Activated CD4-positive, alpha-beta T cell treated with anti-CD3 and anti-CD28 coated beads, Interleukin-2, amount 50 U/mL, for 48 hours (primary cell): ENCODE measurements at regions not wholly inside any gene's neighbourhood (a gene's known extent, or its start where the extent isn't known, plus 50 kb on each side); places are given as distances from the start of the nearest gene placed in this dataset.
A peak's percentile ranks its signal among the peaks of the same experiment; 100 is the strongest.
"Not testable (repeated sequence)": the region's sequence is repeated elsewhere in the genome, so short reads cannot be mapped to it uniquely, and the experiment has no call there.

Source experiments
- DNase-seq, 2 experiments: peaks; one replicate each; pipeline ENCODE4 v3.0.0-alpha.2; 2020

DNA sequence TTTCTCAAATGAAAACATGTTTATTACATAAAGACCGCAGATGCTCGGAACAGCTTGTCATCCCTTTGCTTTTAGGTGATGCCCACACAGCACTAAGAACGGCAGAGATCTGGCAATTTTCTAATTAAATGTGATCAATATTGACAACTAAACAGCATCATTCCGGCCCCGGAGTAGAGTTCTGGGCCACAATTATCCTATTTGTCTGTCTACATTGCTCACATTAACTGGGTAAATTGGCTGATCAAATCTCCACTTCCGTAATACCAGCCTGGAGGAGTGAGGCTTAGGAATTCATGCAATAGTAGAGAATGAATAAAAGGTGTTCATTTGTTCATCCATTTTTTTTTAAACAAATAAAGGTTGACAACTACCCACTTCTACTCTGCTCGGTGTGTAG, 245.1 kb upstream of the C9orf72 start:
- DNase-seq = no peak

DNA sequence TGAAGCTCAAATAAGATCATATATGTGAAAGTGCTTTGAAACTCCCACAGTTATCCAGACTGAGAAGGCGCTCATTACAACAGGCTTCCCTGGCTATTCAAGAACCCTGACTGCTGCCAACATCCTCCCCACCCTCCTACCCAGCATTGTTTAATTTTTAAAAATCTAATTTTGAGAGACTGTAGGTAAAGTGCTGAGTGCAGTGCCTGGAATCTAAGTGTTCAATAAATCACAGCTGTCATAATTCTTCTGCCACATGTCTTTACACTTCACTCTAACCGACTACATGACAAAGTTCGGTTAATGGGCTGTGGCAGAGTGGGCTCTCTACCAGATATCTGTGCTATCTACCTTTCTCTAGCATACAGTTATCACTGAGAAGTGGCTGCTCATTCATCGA, 255.6 kb upstream of the C9orf72 start:
- no peak for DNase-seq

DNA sequence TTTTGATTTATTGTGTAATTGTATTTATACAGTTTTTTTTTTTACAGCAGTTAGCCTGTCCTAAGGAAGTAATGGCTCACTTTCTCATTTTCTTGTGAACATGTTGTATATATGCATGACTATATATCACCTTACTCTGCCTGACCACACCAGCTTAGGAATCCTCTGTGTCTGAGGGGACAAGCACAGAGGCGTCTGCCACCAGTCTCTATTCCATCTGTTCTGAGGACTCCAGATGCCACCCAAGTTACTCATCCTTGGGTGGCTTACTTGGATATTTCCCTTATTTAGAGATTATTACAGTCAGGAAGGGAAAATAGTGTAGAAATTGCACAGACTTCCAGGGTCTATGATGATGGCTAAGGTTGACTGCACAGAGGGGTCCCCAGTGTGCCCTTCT, 256.3 kb upstream of the C9orf72 start:
- no peak for DNase-seq

DNA sequence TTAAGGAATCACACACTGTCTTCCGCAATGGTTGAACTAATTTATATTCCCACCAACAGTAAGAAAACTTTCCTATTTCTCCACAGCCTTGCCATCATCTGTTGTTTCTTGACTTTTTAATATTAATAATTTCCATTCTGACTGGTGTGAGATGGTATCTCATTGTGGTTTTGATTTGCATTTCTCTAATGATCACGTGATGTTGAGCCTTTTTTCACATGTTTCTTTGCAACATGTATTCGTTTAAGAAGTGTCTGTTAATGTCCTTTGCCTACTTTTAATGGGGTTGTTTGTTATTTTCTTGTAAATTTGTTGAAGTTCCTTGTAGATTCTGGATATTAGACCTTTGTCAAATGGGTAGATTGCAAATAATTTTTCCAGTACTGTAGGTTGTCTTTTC, 258.8 kb upstream of the C9orf72 start:
- DNase-seq = not testable (repeated sequence)

DNA sequence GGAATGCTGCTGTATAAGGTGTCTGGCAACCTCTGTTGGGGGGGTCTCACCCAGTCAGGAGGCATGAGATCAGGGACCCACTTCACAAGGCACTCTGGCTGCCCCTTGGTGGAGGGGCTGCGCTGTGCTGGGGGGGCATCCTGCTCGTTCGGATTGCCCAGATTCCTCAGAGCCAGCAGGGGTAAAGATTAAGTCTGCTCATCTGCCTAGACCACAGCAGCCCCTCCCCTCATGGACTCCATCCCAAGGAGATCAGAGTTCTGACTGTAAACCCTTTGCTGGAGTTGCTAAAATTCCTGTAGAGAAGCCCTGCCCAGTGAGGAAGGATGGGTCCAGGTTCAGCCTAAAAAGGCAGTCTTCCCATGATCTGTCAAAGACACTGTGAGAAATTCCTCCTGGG, 262.0 kb upstream of the C9orf72 start:
- DNase-seq = no peak

DNA sequence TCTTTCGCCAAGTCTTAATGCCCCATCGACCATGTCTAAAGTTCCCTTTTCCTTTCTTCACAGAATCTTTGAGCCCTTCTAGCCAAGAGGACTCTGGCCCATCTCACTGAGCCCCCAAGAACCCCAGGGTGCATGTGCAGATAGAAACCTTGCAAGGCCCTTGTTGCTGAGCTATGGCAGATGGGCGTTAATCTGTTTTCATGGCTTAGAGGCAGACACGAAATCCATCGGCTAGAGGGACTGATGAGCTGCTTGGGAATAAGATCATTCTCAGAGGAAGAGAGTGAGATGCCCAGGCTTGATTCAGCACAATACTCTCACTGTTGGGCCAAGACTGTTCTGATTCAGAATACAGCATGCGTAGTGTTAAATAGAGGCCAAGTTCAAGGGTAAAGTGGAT, 262.5 kb upstream of the C9orf72 start:
- DNase-seq = no peak

DNA sequence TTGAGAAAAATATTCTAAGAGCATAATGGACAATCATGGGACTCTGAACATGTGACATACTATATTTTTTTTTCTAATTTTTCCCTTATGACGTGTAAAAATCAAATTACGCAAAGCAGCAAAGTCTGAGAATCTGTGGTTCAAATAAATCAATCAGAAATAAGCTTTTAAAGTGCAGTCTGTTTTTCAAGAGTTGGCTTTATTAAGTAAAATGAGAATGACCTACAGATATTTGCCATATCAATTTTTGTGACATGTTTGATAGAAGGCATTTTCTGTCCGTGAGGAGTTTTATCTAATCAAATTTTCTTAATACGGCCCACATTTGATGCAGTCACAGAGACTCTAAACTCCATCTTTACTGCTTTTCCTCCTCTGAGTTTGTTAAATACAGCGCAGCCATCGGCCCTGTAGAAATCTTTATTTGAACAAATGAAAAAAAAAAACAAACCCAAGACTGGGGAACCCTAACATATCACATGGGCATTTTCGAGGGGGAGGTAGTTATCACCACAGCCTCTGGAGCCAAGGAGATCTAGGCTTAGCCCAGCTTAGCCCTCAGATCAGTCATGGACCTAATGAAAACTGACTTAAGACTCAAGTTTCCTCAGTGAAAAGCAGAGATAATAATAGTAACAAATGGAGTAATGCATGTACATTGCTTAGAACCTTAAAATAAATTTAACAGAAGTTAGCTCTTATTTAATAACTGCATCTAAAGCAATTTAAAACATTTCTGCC, 263.6 kb upstream of the C9orf72 start:
- no peak for DNase-seq

DNA sequence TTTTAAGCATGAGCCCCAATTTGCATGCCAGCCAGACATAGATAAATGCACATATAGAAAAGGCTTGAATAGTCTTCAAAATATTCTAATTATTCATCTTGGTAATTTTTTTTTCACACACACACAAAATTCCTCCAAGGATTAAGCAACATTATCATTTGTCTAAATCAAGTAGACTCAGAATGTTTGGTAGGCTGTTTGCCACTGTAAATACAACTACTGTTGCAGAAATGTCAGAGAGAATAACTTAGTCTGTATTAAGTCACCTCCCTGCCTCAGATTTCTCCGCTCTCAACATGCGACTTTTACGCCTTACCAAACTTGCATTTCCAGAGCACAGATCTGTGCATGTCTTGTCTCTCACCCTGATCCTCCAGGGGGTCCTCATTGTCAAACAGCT, 265.6 kb upstream of the C9orf72 start:
- DNase-seq = no peak

DNA sequence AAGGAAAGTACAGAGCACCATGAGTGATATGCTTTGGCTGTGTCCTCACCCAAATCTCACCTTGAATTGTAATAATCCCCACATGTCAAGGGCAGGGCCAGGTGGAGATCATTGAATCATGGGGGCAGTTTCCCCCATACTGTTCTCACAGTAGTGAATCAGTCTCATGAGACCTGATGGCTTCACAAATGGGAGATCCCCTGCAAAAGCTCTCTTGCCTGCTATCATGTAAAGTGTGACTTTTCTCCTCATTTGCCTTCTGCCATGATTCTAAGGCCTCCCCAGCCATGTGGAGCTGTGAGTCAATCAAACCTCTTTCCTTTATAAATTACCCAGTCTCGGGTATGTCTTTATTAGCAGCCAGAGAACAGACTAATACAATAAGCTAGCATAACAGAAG, 266.5 kb upstream of the C9orf72 start:
- DNase-seq = not testable (repeated sequence)

DNA sequence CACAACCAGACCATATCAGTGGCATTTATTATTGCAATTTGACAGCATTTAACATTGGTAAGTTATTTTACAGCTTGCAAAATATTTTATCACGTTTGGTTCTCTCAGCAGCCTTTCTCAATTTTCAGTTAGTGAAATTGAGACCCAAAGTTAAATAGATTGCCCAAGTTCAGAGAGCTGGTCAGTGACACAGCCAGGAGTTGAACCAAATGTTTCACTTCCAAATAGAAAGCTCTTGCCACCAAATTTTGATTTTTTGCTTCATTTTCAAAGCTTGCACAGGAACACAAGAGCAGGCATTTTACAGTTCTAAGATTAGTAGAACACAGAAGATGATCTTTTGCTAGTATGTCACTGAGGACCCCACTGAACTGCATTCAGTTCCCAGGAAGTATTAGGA, 271.5 kb upstream of the C9orf72 start:
- DNase-seq = no peak

DNA sequence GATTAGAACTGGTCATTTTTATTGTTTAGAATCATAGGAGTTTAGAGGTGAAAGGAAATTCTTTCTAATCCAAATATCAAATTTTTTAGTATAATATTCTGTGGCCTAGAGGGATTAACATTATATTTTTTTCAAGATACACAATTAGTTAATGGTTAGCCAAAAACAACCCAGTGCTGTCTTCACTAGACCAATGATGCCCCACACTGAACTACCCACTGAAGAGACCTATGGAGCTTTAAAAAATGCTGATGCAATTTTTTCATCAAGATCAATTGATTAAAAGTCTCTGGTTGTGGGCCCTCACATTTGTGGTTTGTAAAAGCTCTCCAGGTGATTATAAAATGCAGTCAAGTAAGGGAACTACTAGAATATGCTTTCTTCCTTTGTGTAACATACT, 274.1 kb upstream of the C9orf72 start:
- DNase-seq = no peak

DNA sequence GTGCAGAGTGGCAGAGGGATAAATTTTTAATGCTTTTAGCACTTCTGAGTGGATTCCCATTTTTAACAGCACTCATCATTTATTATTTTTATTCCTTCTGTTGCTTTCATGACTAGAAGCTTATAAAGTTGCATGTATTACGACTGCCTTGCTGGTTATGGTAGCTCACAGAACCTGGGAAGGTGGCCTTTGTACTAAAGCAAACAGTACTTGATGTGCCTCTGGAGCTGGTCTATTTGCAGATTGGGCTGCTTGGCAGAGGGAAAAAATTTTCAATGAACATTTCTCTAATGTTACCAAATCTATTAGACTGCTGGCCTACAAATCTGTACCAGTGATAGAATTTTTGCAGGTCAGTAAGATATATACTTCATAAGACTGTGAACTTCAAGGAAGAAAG, 274.5 kb upstream of the C9orf72 start:
- no peak for DNase-seq

DNA sequence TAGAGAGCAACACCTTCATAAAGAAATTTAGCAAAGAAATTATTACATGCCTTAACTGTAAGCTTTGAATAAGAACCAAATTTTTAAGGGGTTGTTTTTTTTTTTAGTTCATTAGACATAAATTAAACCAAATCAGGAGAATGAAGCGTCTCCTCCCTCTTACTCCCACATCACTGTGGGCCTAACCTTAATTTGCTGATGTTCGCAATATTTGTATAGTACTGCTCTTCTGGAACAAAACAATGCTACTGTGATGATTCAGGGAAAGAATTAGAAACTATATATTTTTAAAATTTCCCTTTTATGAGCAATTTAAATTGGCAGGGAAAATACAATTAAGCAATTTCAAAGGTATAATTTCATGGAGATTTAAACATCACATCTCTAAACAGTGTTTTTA, 275.0 kb upstream of the C9orf72 start:
- no peak for DNase-seq

DNA sequence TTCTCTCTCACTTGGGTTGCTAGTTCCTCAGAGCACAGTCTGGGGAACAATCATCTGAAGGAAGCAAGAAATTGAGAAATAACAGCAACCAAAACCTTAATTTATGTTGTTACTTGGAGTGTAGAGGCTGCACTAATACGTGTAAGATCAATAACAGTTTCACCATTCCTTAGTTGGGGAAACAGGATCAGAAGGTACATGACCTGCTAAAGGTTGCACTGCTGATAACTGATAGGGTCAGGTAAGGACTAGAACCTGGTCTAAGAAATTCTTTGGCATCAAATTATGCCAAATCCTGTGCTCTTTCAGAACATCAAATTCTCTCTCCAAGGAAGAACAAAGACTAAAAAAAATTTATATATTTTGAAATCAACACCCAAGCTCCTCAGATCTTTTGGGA, 278.6 kb upstream of the C9orf72 start:
- DNase-seq = no peak

DNA sequence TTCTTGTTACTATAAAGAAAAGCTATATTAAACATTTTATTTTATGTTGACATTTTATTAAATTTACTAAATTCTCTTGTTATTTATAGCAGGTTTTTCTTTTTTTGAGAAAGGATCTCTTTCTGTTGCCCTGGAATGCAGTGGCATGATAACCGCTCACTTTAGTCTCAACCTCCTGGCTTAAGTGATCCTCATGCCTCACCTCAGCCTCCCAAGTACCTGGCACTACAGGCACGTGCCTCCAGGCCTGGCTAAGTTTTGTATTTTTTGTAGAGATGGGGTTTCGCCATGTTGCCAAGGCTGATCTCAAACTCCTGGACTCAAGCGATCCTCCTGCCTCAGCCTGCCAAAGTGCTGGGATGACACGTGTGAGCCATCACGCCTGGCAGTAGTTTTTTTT, 280.2 kb upstream of the C9orf72 start:
- no peak for DNase-seq

DNA sequence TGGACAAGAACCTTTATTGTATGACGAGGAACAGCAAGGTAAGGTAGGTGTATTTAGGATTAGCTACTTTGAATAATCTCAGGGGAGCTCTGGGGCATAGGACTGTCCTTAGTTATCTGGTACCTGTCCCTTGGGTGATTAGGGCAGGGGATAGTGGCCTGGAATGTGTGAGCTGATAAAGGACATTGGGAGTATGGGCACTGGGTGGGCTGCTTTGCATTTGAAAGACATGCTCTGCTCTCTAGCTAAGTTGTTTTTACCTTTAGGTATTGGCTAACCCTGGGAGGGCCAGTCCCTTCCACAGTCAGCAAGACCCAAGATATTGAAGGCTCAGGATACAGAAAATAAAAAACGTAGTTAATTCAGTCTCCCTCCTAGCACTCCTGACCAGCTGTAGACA, 282.8 kb upstream of the C9orf72 start:
- no peak for DNase-seq

DNA sequence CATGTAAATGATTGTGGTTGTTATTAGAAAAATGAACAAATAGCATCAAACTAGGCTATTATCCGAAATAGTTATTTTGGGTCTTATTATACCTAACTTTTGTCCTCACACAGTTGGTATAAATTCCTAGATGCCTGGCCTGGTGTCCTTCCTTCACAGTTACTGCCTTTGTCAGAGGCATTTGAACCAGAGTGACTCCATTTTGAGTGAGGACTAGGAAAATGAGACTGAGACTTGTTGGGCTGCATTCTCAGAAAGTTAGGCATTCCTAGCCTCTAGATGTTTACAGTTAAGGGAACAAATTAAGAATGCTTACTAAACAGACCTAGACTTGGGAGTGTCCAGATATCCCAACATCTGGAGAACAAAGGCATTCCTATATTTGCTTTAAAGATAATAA, 283.5 kb upstream of the C9orf72 start:
- DNase-seq = no peak

DNA sequence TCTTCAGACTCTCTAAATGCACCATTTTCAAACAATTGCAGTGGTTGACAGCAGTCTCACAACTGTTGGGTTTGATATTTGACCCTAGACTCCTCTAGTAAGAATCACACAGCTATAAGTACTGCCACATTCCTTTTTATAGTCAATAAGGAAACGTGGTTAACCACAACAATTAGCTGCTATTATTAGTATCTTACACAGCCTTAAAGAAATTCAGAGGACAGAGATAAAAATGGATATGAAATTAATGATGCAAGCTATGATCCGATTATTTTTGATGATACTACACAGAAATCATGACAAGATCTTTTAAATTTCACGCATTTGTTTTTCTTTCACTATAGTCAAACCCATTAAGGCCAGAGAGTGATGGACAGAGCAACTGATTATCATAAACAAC, 288.6 kb upstream of the C9orf72 start:
- no peak for DNase-seq

DNA sequence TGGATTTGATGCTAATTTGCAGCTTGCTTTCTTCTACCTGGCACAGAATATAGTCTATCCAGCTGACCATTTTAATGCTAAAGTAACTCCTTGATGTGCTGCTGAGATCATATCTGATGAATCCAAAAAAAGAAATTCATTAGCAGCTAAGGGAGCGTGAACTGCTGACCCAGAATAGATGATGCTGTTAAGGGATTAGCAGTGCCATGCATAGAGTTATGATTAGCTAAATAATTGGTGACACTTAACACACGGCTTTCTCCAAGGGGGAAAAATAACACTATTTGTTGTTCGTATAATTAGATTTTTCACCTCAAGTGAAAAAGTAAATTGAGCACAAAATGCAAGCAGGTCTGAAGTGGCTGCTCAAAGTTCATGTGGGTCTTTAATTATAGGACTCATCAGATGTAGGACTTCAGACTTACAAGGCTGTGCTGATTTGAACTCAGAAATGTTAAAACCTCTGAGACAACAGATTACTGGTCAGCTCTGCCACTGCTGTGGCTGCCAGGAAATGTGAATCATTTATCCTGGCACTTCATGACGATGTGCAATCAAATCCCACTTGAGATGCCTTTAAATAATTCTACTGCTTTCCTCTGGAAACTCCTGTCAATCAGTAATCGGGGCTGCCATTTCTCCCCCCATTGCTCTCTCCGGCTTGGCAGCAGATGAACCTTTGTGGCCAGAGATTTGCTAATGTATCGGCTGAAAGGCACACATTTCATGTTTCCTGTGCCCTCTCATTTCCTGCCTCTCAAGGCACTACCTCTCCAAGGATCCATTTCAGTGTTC, 291.6 kb upstream of the C9orf72 start:
- no peak for DNase-seq

DNA sequence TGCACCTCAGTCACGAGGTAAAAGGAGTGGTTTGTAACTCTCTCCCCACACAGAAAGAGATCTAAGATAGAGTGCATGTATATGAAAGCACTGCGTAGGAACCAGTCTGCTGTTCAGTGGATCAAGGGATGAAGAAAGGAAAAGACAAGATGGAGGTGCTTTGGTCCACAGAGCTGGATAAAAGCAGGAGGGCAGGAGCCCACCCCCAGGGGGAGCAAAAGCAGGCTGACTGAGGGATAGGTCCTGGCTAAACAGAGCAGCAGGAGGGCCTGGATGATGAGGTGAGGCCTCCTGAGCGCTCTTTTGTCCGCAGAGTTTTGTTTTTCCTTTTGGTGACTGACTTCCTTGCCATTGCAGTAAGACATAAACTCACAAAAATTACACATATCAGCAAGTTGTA, 293.5 kb upstream of the C9orf72 start:
- DNase-seq = no peak

DNA sequence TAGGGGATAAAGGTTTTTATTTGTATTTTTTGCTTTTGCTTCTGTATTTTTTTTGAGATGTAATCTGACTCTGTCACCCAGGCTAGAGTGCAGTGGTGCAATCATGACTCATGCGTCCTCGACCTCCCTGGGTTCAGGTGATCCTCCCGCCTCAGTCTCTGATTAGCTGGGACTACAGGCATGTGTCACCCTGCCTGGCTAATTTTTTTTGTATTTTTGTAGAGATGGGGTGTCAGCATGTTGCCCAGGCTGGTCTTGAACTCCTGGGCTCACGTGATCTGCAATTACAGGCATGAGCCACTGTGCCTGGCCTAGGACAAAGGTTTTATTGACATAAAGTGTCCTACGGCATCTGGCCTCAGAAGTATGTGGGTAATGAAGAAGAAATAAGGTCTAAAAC, 297.1 kb upstream of the C9orf72 start:
- DNase-seq = no peak

DNA sequence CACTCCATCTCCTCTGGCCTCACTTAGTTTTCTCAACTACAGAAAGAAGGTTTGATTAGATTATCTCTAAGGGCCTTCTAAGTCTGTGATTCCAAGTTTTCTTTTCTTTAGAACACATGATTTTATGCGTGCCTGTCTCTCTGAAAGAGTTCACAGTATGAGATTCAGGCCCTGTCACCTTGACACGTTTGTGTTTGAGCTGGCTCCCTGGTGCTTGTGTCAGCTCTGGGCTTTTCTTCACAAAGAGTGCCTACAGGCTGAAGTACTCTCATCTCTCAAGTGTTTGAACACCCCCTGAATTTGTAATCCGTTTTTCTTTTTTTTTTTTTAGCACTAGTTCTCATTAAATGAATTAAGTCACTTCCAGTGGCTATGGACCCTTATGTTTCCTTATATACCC, 306.9 kb upstream of the C9orf72 start:
- DNase-seq = no peak

DNA sequence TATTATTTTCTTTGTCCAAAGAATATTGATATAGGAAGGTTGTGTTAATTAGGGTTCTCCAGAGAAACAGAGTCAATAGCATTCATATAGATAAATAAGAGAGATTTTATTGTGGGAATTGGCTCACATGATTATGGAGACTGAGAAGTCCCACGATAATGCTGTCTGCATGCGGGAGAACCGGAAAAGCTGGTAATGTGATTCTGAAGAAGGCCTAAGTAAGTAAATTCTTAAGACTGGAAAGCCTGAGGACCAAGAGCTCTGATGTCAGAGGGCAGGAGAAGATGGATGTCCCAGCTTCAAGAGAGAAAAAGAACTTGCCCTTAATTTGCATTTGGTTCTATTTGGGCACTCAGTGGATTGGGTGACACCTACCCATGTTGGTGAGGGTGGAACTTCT, 307.4 kb upstream of the C9orf72 start:
- no peak for DNase-seq

DNA sequence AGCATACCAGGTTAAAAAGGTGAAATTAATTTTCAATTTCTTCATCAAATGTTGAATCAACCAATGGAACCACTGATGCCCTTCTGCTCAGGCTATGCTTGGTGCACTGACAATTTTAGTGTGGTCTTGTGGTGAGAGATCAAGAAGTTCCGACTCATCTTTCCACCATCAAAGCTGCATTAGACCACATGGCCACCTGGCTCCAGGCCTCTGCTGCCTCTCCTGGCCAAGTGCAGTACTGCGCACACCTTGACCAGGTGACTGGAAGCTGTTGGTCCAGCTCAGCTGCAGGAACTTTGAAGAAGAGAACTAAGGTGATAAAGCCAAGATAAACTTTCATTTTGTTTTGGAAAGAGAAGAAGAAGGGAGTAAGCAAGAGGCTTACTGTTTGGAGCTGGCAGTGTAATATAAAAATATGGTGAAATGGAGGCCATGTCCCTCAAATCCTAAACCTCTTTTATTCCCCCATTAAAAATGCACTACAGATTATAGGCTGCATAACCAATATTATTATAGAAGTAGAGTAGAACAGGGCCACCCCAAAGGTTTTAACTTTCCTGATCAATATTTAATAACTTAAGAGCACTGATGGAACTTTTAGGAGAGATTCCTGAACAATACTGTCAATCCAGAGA, 315.5 kb upstream of the C9orf72 start:
- DNase-seq = peak; percentile 62 to 70
